Stomach (tissue), 4 donors: ENCODE measurements at regions not wholly inside any gene's neighbourhood (a gene's known extent, or its start where the extent isn't known, plus 50 kb on each side); places are given as distances from the start of the nearest gene placed in this dataset.

Experiments used
- CTCF ChIP-seq, 7 experiments: fragments of 450-650 bp in 4 of 7; fragments of 200-600 bp in 3 of 7; sonication (generic) in 3 of 7; IDR thresholded peaks; one replicate each; pipeline ENCODE4 v1.5.1; 2016 to 2019; ENCODE audit warnings: antibody characterized with exemption in 7 of 7, control low read depth in 2 of 7, mild to moderate bottlenecking in 1 of 7
- POLR2A ChIP-seq, 4 donors: fragments of 450-650 bp; IDR thresholded peaks; one replicate each; pipeline ENCODE4 v1.6.1; 2016; ENCODE audit warnings: antibody characterized with exemption in 4 of 4, control low read depth in 2 of 4, mild to moderate bottlenecking in 1 of 4, moderate library complexity in 1 of 4

GRCh38 chr11:71383461-71383860 lies 64.7 kb downstream of the DHCR7 start:
- TF ChIP-seq CTCF (IDR thresholded peaks at IDR 0.05) (no peak), POLR2A (IDR thresholded peaks at IDR 0.05) (no peak)
